Heart right ventricle (tissue), 16 donors: ENCODE measurements at regions not wholly inside any gene's neighbourhood (a gene's known extent, or its start where the extent isn't known, plus 50 kb on each side); places are given as distances from the start of the nearest gene placed in this dataset.

ENCODE experiments used
- ATAC-seq, 8 donors: fragments of 200-7000 bp; cut with Tn5 transposase; one replicate each; pipeline ENCODE4 v1.9.1; 2020; ENCODE audit warnings: mild to moderate bottlenecking in 8 of 8, moderate library complexity in 8 of 8, moderate number of reproducible peaks in 1 of 8
- DNase-seq, 2 donors: peaks; one replicate each; pipeline ENCODE4 v3.0.0-alpha.2; 2020
- H3K27ac ChIP-seq, 10 donors: fragments of 200-600 bp; sonication (generic) in 2 of 10; one replicate each; pipeline versions ENCODE4 v1.5.0 to v1.8.0; 2020 to 2022; ENCODE audit warnings: mild to moderate bottlenecking in 3 of 10
- H3K27me3 ChIP-seq, 7 donors: fragments of 200-600 bp; one replicate each; pipeline ENCODE4 v1.8.0; 2021 to 2022; ENCODE audit warnings: mild to moderate bottlenecking in 2 of 7
- H3K36me3 ChIP-seq, 9 donors: fragments of 200-600 bp; sonication (generic) in 1 of 9; one replicate each; pipeline versions ENCODE4 v1.5.0 to v1.8.0; 2020 to 2022; ENCODE audit warnings: mild to moderate bottlenecking in 2 of 9
- H3K4me1 ChIP-seq, 9 donors: fragments of 200-600 bp; sonication (generic) in 1 of 9; one replicate each; pipeline versions ENCODE4 v1.5.0 to v1.8.0; 2020 to 2022; ENCODE audit warnings: mild to moderate bottlenecking in 4 of 9
- H3K4me3 ChIP-seq, 10 donors: fragments of 200-600 bp; sonication (generic) in 2 of 10; one replicate each; pipeline versions ENCODE4 v1.5.0 to v1.8.0; 2020 to 2022; ENCODE audit warnings: mild to moderate bottlenecking in 7 of 10, moderate library complexity in 2 of 10
- H3K9me3 ChIP-seq, 11 donors: fragments of 200-600 bp in 10 of 11; sonication (generic) in 2 of 11; one replicate each; pipeline versions ENCODE4 v1.5.0 to v1.8.0; 2013 to 2022; ENCODE audit warnings: mild to moderate bottlenecking in 2 of 11, control low read depth in 1 of 11, moderate library complexity in 1 of 11
- WGBS, 2 donors: extraction: QIAGEN DNeasy Blood & Tissue Kit; methylation state at CpG; one replicate each; pipeline ENCODE4 v1.1.7; 2013; ENCODE audit warnings: inconsistent platforms in 1 of 2; 5-methylcytosine and 5-hydroxymethylcytosine counted together
- intact Hi-C, 10 donors: fragments of 100-400 bp; cut with DNase I; formaldehyde crosslinking; loops; one replicate each; pipeline versions ENCODE4 v1.11.1 to v1.14.2; 2022
- TF ChIP-seq, protein P1 (sequence below), 9 donors: fragments of 200-600 bp; sonication (generic) in 2 of 9; IDR thresholded peaks; one replicate each; pipeline versions ENCODE4 v1.5.0 to v1.8.0; 2021 to 2022; ENCODE audit warnings: antibody characterized with exemption in 9 of 9, mild to moderate bottlenecking in 5 of 9, moderate library complexity in 1 of 9
- donor health status: Arrhythmogenic right ventricular cardiomyopathy.
- donor health status: ischemic (EF 13 %, LVEDD 7.1; RV severe dilation, severe dysfunction).
- donor health status: healthy with polysubstance abuse.
- donor health status: DM: no; HTN: yes; CAD: no.
- donor health status: DM: no; HTN: no; CAD: no.
- donor health status: ischemic (EF 25% LVEDD 6.9; RV normal size, moderate dysfunction).
- donor health status: ischemic (EF 25% LVEDD 5.7; RV mildly dilated, moderate dysfunction).
- donor health status: healthy.
- donor health status: DM: yes; HTN: yes; CAD: no.
- donor health status: Ischemic cardiomyopathy.
- donor health status: ischemic (EF 35%, LVEDD 5.7; RV mildly dilated, moderate dysfunction).
- donor health status: nonischemic (EF 11% LVEDD 7.7; RV severe dilation, severe dysfunction).
- donor health status: DM: yes; HTN: yes; CAD: no.
- donor health status: PGD.
- donor health status: ischemic (EF 29% LVEDD 5.4; RV normal size, mild dysfunction).
- donor health status: nonischemic (EF 23%, LVEDD 6.1; RV moderate dilation, normal function).

DNA sequence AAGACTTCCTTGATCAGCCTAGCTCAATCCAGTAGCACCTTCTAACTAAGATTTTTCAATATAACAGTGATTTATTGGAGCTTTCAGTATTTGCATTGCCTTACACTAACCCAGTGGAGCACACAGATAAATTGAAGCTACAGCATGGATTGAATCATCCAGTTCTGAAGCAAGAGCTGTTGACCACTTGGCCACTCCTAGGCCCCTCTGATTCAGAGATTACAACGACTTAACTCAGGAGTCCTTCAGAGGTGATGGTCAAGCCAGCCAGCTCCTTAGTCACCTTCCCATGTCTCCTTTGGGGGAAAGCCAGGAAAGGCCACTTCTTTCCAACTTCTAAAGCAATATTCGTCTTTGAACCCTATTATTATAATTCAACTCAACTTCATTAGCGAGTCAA is 151.8 kb downstream of the TENT5C start:
- Histone ChIP-seq H3K4me1 (peaks cover 0 to 21% (median 3%) of the 10 kb centered on the region in 9 donors), H3K27ac (no peak overlapping the region), H3K4me3 (no peak overlapping the region), H3K36me3 (no peaks in the 10 kb centered on the region), H3K27me3 (no peaks in the 10 kb centered on the region), H3K9me3 (no peaks in the 10 kb centered on the region)
- intact Hi-C loops = loop anchor here (2.0 to 10.0 kb wide), 8 partner anchors 137 to 693 kb away; partner anchors contain the start of genes TENT5C (in 4 of the 10) and TTF2 (in 3 of the 10)
- WGBS, 2 donors = 74 to 75% methylated on average over 3 of the region's 3 CpGs
- ATAC-seq = no peak
- DNase-seq = no peak
- TF ChIP-seq, protein P1, sequence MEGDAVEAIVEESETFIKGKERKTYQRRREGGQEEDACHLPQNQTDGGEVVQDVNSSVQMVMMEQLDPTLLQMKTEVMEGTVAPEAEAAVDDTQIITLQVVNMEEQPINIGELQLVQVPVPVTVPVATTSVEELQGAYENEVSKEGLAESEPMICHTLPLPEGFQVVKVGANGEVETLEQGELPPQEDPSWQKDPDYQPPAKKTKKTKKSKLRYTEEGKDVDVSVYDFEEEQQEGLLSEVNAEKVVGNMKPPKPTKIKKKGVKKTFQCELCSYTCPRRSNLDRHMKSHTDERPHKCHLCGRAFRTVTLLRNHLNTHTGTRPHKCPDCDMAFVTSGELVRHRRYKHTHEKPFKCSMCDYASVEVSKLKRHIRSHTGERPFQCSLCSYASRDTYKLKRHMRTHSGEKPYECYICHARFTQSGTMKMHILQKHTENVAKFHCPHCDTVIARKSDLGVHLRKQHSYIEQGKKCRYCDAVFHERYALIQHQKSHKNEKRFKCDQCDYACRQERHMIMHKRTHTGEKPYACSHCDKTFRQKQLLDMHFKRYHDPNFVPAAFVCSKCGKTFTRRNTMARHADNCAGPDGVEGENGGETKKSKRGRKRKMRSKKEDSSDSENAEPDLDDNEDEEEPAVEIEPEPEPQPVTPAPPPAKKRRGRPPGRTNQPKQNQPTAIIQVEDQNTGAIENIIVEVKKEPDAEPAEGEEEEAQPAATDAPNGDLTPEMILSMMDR (IDR thresholded peaks at IDR 0.05) = no peak

DNA sequence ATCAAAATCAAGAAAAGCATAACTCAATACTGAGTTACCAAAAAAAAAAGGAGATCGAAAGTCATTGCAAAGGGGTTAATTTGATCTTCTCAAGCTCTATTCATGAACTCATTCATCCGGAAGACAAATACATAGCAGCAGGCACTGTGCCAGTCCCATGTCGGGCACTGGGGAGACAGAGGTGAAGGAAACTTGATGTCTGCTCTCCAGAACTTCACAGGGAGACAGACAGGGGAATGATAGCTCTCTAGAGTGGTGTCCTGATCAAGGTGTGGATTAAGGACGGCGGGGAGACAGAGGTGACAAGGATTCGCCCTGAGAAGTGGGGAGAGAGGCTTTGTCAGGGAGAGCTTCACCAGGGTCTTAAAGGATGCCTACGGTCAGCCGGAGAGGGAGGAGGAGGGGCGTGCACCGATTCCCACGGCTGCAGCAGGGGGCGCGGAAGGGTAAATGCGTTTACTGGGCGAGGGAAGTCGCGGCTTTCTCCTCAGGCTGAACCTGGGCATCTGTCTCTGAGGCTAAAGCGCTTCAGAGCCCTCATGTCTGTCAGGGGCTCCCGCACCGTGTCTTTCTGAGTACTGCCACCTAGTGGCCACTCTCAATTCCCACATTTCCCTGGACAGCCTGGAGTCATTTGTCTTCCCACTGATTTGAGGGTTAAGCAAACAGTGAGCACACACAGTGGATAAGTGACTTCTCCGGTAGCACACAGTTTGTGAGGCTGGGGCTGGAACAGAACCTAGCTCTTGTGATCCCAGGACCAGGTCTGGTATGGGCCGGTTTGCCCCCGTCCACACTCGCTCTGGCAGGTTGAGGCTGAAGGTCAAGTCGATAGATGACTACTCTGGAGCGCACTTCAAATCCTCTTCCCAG is 152.8 kb downstream of the TENT5C start:
- Histone ChIP-seq H3K9me3 (no peaks in the 10 kb centered on the region), H3K4me1 (peaks cover 0 to 18% (median 3%) of the 10 kb centered on the region in 9 donors), H3K36me3 (no peaks in the 10 kb centered on the region), H3K4me3 (peak overlapping the region in 9 of 10 donors; percentile 14 to 62 (median 53)), H3K27me3 (no peaks in the 10 kb centered on the region), H3K27ac (peak overlapping the region in 1 of 10 donors; percentile 37)
- peak; percentile 88 to 96 (median 93) for ATAC-seq
- 16 to 18% methylated on average over 26 of the region's 26 CpGs for WGBS, 2 donors
- TF ChIP-seq, protein P1 (IDR thresholded peaks at IDR 0.05) = peak; percentile 78 to 91 (median 87)
- intact Hi-C loops = loop anchor here (2.0 to 10.0 kb wide), 8 partner anchors 136 to 694 kb away; partner anchors contain the start of genes TENT5C (in 4 of the 10) and TTF2 (in 3 of the 10)
- DNase-seq = peak; percentile 39 to 71

DNA sequence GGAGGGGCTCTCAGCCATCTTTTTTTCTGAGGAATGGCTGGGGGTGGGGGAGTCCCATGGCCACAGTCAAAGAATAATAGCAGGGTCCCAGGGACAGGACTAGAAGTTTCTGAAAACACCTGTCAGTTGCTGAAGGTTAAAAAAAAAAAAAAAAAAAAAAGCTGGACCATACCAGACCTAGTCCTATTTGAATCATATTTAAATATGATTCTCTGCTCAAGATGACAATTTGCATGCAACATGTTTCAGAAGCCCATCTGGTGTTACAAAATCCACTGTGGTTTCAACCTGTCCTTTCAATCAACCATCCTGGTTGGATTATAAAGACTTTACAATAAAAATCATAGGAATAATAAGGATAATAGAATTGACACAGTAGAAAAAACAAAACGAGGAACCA is 153.7 kb downstream of the TENT5C start:
- Histone ChIP-seq H3K27me3 (no peaks in the 10 kb centered on the region), H3K36me3 (no peaks in the 10 kb centered on the region), H3K27ac (no peak overlapping the region), H3K4me3 (no peak overlapping the region), H3K4me1 (peaks cover 0 to 11% (median 3%) of the 10 kb centered on the region in 9 donors), H3K9me3 (no peaks in the 10 kb centered on the region)
- ATAC-seq (no peak), DNase-seq (no peak)
- TF ChIP-seq, protein P1 (IDR thresholded peaks at IDR 0.05) = no peak
- WGBS, 2 donors = 51 to 59% methylated on average over 1 of the region's 1 CpG
- intact Hi-C loops = loop anchor here (2.0 to 10.0 kb wide), 8 partner anchors 135 to 695 kb away; partner anchors contain the start of genes TENT5C (in 4 of the 10) and TTF2 (in 3 of the 10)

DNA sequence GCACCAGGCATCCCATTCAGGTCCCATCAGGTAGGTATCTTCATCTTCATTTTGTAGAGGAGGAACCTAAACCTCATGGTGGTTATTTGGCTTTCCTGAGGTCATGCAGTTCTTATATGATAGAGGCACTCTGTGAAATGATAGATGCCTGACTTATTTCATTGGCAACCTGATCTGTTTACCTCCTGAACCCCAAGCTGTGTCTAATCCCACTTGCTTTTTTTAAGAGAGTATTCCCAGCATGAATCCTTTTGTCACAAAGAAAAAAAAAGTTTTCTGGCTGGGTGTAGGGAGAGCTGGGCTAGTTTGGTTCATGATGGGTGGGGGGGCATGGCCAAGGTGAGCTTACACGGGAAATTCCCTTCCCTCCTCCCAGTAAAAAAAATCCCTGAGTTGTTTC is 154.2 kb downstream of the TENT5C start:
- Histone ChIP-seq H3K4me1 (peaks cover 0 to 11% (median 3%) of the 10 kb centered on the region in 9 donors), H3K27me3 (no peaks in the 10 kb centered on the region), H3K36me3 (no peaks in the 10 kb centered on the region), H3K4me3 (no peak overlapping the region), H3K27ac (no peak overlapping the region), H3K9me3 (no peaks in the 10 kb centered on the region)
- DNase-seq (no peak), ATAC-seq (no peak)
- TF ChIP-seq, protein P1 (IDR thresholded peaks at IDR 0.05) = no peak
- intact Hi-C loops = no loop called here
- WGBS, 2 donors = 46 to 63% methylated on average over 1 of the region's 1 CpG
